Stimulated activated effector memory CD8-positive, alpha-beta T cell treated with anti-CD3 and anti-CD28 coated beads, Interleukin-12 subunit alpha, Interleukin-12 subunit beta, amount 100 ng/mL, for 72 hours (primary cell): ENCODE measurements at regions not wholly inside any gene's neighbourhood (a gene's known extent, or its start where the extent isn't known, plus 50 kb on each side); places are given as distances from the start of the nearest gene placed in this dataset.
A peak's percentile ranks its signal among the peaks of the same experiment; 100 is the strongest.
"Not testable (repeated sequence)": the region's sequence is repeated elsewhere in the genome, so short reads cannot be mapped to it uniquely, and the experiment has no call there.

ENCODE experiments used
- ATAC-seq: fragments of 150-1000 bp; cut with Tn5 transposase; 2 replicates; pipeline ENCODE4 v1.10.0; 2021
- DNase-seq, 2 donors: peaks; one replicate each; pipeline ENCODE4 v3.0.0; 2021 to 2022; ENCODE audit warnings: low spot score in 2 of 2
- H3K27ac Mint-ChIP-seq: one replicate; pipeline ENCODE4 v1.8.0; 2022; ENCODE audit warnings: mild to moderate bottlenecking, mixed read lengths
- H3K36me3 Mint-ChIP-seq: one replicate; pipeline ENCODE4 v1.8.0; 2022; ENCODE audit warnings: mild to moderate bottlenecking, mixed read lengths
- H3K4me1 Mint-ChIP-seq: one replicate; pipeline ENCODE4 v1.8.0; 2022; ENCODE audit warnings: mixed read lengths
- H3K4me3 Mint-ChIP-seq: one replicate; pipeline ENCODE4 v1.8.0; 2022; ENCODE audit warnings: mild to moderate bottlenecking, mixed read lengths
- H3K9me3 Mint-ChIP-seq: one replicate; pipeline ENCODE4 v1.8.0; 2022; ENCODE audit warnings: mixed read lengths

- H3K9me3 Mint-ChIP-seq, result no peaks in the 10 kb centered on the region
- DNase-seq (no peak), ATAC-seq (no peak)
- H3K4me1 Mint-ChIP-seq, result no peaks in the 10 kb centered on the region
- H3K36me3 Mint-ChIP-seq, result no peaks in the 10 kb centered on the region
- no peak overlapping the region for H3K27ac Mint-ChIP-seq
- no peak overlapping the region for H3K4me3 Mint-ChIP-seq
These were observed 194.2 kb downstream of the MTHFS start for GRCh38 chr15:79702621-79703020.

DNA sequence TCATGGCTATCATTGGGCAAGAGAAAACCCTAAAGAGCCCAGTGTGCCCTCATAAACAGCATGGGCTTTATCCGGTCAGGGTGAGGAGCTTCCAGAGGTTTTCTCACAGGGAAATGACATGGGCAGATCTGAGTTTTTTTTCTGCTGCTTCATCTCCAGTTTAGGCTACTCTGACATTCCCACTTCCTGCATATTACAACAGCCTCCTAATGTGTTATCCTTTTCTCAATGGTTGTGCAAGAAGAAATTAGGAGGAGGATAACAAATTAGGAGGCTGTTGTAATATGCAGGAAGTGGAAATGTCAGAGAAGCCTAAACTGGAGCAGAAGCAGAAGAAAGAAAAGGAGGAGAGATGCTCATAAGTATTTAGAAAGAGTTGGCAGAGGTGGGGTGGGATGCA, 175.6 kb downstream of the MTHFS start:
- Mint-ChIP-seq H3K4me3 (no peak overlapping the region), H3K27ac (no peak overlapping the region), H3K4me1 (no peaks in the 10 kb centered on the region), H3K36me3 (no peaks in the 10 kb centered on the region), H3K9me3 (peaks cover 3% of the 10 kb centered on the region)
- ATAC-seq (no peak), DNase-seq (no peak)

- peaks cover 3% of the 10 kb centered on the region for H3K9me3 Mint-ChIP-seq
- ATAC-seq (no peak), DNase-seq (no peak)
- H3K36me3 Mint-ChIP-seq, result no peaks in the 10 kb centered on the region
- H3K4me1 Mint-ChIP-seq, result no peaks in the 10 kb centered on the region
- H3K27ac Mint-ChIP-seq, result no peak overlapping the region
- H3K4me3 Mint-ChIP-seq, result no peak overlapping the region
These were observed 172.5 kb downstream of the MTHFS start for GRCh38 chr15:79724312-79724711.

GRCh38 chr15:79724804-79725203, 172.0 kb downstream of the MTHFS start:
- no peaks in the 10 kb centered on the region for H3K4me1 Mint-ChIP-seq
- DNase-seq, result no peak
- H3K27ac Mint-ChIP-seq, result no peak overlapping the region
- peaks cover 3% of the 10 kb centered on the region for H3K9me3 Mint-ChIP-seq
- H3K4me3 Mint-ChIP-seq, result no peak overlapping the region
- no peaks in the 10 kb centered on the region for H3K36me3 Mint-ChIP-seq
- no peak for ATAC-seq

DNA sequence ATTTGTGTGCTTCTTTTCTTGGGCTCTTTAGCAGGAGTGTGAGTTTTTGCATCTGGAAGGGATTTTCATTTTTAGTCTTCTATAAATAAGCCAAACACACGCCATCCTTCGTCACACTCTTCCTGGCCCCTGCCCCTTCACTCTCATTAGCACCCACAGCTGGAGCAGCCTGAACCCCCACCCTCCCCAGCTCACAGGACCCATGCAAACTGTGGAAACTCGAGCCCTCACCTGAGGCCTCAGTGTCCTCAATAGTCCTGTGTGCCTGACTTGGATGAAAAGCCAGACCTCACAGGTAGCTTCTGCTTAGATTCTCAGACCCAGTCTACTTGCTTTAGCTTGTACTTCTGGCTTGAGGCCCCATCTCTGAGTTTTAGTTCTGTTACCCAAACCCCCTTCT, 167.9 kb downstream of the MTHFS start:
- no peaks in the 10 kb centered on the region for H3K9me3 Mint-ChIP-seq
- no peak overlapping the region for H3K27ac Mint-ChIP-seq
- ATAC-seq (no peak), DNase-seq (no peak)
- H3K36me3 Mint-ChIP-seq, result no peaks in the 10 kb centered on the region
- no peak overlapping the region for H3K4me3 Mint-ChIP-seq
- no peaks in the 10 kb centered on the region for H3K4me1 Mint-ChIP-seq

GRCh38 chr15:79736435-79737000, 160.3 kb downstream of the MTHFS start:
- H3K4me3 Mint-ChIP-seq, result no peak overlapping the region
- H3K9me3 Mint-ChIP-seq, result no peaks in the 10 kb centered on the region
- ATAC-seq (no peak), DNase-seq (no peak)
- no peaks in the 10 kb centered on the region for H3K36me3 Mint-ChIP-seq
- H3K4me1 Mint-ChIP-seq, result no peaks in the 10 kb centered on the region
- no peak overlapping the region for H3K27ac Mint-ChIP-seq

- no peak overlapping the region for H3K4me3 Mint-ChIP-seq
- no peaks in the 10 kb centered on the region for H3K4me1 Mint-ChIP-seq
- H3K9me3 Mint-ChIP-seq, result no peaks in the 10 kb centered on the region
- DNase-seq (no peak), ATAC-seq (no peak)
- H3K27ac Mint-ChIP-seq, result no peak overlapping the region
- no peaks in the 10 kb centered on the region for H3K36me3 Mint-ChIP-seq
These were observed 158.7 kb downstream of the MTHFS start for GRCh38 chr15:79738143-79738542.

- Mint-ChIP-seq H3K4me3 (no peak overlapping the region), H3K27ac (no peak overlapping the region), H3K36me3 (no peaks in the 10 kb centered on the region), H3K9me3 (no peaks in the 10 kb centered on the region), H3K4me1 (no peaks in the 10 kb centered on the region)
- ATAC-seq, result no peak
- no peak for DNase-seq
These were observed 156.3 kb downstream of the MTHFS start for GRCh38 chr15:79740561-79740960.

DNA sequence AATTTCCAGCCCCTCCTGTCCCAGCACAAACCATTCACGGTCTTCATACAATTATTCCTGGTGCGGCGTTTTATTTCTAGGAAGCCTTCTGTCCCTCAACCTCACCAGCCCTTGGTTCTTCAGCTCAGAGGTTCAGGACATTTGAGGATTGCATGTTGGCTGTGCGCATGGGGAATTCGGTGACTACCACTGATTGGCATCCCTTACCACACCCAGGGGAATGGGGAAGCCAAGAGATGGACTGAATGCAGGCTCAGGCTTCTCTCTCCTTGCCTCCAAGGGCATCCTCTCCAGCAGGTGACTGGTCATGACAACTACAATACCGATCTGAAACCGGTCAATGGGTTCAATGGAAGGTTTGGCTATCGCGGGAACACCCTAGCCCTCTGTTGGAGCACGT, 153.8 kb downstream of the MTHFS start:
- H3K27ac Mint-ChIP-seq, result no peak overlapping the region
- H3K36me3 Mint-ChIP-seq, result no peaks in the 10 kb centered on the region
- peaks cover 1% of the 10 kb centered on the region for H3K9me3 Mint-ChIP-seq
- no peak overlapping the region for H3K4me3 Mint-ChIP-seq
- DNase-seq (no peak), ATAC-seq (no peak)
- H3K4me1 Mint-ChIP-seq, result no peaks in the 10 kb centered on the region

DNA sequence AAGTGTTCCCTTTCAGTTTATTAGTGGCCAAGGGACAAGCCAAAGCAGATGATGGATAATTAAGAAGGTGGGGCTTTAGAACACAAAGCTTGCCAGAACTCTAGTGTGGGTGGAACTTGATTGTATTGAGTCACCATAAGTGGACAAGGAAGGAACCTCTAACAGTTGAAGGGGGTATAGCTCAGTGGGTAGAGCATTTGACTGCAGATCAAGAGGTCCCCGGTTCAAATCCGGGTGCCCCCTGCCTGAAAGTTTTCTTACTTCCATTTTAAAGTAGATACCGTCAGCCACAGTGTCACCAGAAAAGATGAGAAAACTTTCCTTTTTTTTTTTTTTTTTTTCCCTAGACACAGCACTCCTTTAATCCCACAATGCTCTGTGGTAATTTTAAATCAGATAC, 152.3 kb downstream of the MTHFS start:
- not testable (repeated sequence) for ATAC-seq, H3K4me3 Mint-ChIP-seq, H3K36me3 Mint-ChIP-seq, H3K9me3 Mint-ChIP-seq, H3K27ac Mint-ChIP-seq, DNase-seq, H3K4me1 Mint-ChIP-seq

DNA sequence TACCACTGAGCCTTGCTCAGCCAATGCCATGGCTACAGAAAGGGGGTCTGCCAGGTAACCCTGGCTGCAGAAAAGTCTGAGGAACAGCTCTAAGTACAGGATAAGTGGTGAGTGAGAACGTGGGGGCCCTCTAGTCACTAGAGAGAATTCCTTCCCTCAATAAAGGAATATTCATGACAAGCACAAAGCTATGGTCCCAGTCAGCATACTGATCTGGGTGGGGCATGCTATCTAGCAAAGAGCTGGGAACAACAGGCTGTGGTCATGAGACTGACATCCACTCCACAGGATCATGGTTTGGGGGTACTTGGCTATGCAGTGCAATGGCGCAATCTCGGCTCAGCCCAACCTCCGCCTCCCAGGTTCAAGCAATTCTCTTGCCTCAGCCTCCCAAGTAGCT, 140.4 kb downstream of the MTHFS start:
- H3K36me3 Mint-ChIP-seq, result no peaks in the 10 kb centered on the region
- DNase-seq, result no peak
- no peak for ATAC-seq
- H3K4me1 Mint-ChIP-seq, result no peaks in the 10 kb centered on the region
- H3K4me3 Mint-ChIP-seq, result no peak overlapping the region
- H3K27ac Mint-ChIP-seq, result no peak overlapping the region
- peaks cover 5% of the 10 kb centered on the region for H3K9me3 Mint-ChIP-seq

GRCh38 chr15:79765081-79765480, 131.7 kb downstream of the MTHFS start:
- Mint-ChIP-seq H3K4me3 (no peak overlapping the region), H3K4me1 (no peaks in the 10 kb centered on the region), H3K9me3 (peaks cover 10% of the 10 kb centered on the region), H3K27ac (no peak overlapping the region), H3K36me3 (no peaks in the 10 kb centered on the region)
- DNase-seq (no peak), ATAC-seq (no peak)

GRCh38 chr15:79769069-79769481, 127.7 kb downstream of the MTHFS start:
- no peaks in the 10 kb centered on the region for H3K9me3 Mint-ChIP-seq
- no peaks in the 10 kb centered on the region for H3K36me3 Mint-ChIP-seq
- DNase-seq (no peak), ATAC-seq (peak; percentile 21)
- no peak overlapping the region for H3K4me3 Mint-ChIP-seq
- no peak overlapping the region for H3K27ac Mint-ChIP-seq
- no peaks in the 10 kb centered on the region for H3K4me1 Mint-ChIP-seq

DNA sequence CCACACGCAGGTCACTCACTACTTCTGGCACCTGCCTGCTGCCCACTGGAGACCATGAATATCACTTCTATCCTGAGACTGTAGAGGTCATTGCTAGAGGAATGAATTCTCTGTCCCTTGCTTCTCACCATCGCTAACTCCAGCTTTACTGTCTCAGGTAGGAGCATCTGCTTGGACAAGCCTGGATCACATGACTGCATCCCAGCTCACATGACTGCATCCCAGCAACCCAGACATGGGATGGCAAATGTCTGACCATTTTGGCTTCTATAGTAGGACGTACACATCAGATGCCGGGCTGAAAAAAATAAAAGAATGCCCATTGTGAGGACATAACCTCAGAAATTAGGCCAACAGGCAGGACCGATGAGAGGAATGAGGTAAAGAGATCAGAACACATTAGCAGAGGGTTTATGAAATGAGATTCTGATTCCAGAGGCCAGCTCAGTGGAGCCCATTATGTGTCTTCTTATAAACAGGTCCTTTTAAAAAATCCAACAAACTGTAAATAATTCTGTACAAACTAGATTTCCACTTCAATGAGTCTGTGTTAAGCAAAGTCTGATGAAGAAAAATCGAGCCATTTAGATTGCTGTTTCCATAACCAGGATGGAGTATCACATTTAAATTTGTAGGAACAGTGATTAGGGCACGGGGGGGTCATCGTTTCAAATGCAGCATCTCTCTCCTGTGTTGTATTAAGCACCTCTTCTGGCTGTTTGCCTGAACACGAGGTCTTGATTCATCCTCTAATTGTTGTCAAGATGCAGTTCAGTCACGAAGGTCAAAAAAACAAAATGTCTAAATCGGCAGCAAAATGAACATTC, 126.7 kb downstream of the MTHFS start:
- DNase-seq (no peak), ATAC-seq (no peak)
- Mint-ChIP-seq H3K36me3 (no peaks in the 10 kb centered on the region), H3K9me3 (no peaks in the 10 kb centered on the region), H3K4me1 (no peaks in the 10 kb centered on the region), H3K27ac (no peak overlapping the region), H3K4me3 (no peak overlapping the region)

DNA sequence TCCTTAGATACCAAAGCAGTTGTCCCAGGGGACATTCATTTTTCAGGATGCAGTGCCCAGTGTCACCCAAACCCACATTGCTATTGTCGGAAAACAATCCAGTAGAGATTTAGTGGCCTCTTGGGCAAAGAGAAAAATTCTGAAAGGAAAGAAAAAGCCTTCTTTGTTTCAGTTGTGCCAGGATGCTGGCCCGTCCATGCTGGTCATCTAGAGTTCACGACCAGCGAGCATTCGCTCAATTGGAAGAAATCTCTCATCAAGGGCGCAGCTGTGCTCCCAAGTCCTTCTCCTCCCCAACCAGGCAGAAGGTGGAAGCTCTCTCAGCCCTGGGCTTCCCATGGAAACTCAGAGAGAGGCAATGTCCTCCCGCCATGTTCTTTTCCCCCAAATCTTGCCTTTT, 123.7 kb downstream of the MTHFS start:
- ATAC-seq (no peak), DNase-seq (no peak)
- Mint-ChIP-seq H3K4me3 (no peak overlapping the region), H3K27ac (no peak overlapping the region), H3K36me3 (no peaks in the 10 kb centered on the region), H3K9me3 (no peaks in the 10 kb centered on the region), H3K4me1 (no peaks in the 10 kb centered on the region)

GRCh38 chr15:79775821-79776220, 121.0 kb downstream of the MTHFS start:
- Mint-ChIP-seq H3K4me3 (no peak overlapping the region), H3K36me3 (no peaks in the 10 kb centered on the region), H3K9me3 (no peaks in the 10 kb centered on the region), H3K27ac (no peak overlapping the region), H3K4me1 (peaks cover 6% of the 10 kb centered on the region)
- ATAC-seq (no peak), DNase-seq (no peak)
